ENCODE measurements at regions not wholly inside any gene's neighbourhood (a gene's known extent, or its start where the extent isn't known, plus 50 kb on each side); places are given as distances from the start of the nearest gene placed in this dataset.
"Not testable (repeated sequence)": the region's sequence is repeated elsewhere in the genome, so short reads cannot be mapped to it uniquely, and the experiment has no call there.

- no peak for DNase-seq
These were observed 330.3 kb downstream of the CAAP1 start for GRCh38 chr9:26562338-26562737.

- no peak for DNase-seq
These were observed 330.7 kb downstream of the CAAP1 start for GRCh38 chr9:26561928-26562327.

GRCh38 chr9:26559506-26559905 is 333.1 kb downstream of the CAAP1 start:
- DNase-seq = no peak

- no peak for DNase-seq
These were observed 340.6 kb downstream of the CAAP1 start for GRCh38 chr9:26551971-26552370.

- no peak for DNase-seq
These were observed 341.2 kb downstream of the CAAP1 start for GRCh38 chr9:26551451-26551850.

GRCh38 chr9:26548781-26549290 is 343.8 kb downstream of the CAAP1 start:
- no peak for DNase-seq

GRCh38 chr9:26539867-26540493 is 352.6 kb downstream of the CAAP1 start:
- DNase-seq = no peak

GRCh38 chr9:26537211-26537610 is 355.4 kb downstream of the CAAP1 start:
- DNase-seq = no peak

GRCh38 chr9:26535151-26535550 is 357.5 kb downstream of the CAAP1 start:
- DNase-seq = no peak

GRCh38 chr9:26530841-26531240 is 361.8 kb downstream of the CAAP1 start:
- no peak for DNase-seq

GRCh38 chr9:26527931-26528330 is 364.7 kb downstream of the CAAP1 start:
- no peak for DNase-seq

GRCh38 chr9:26524267-26524666 is 368.3 kb downstream of the CAAP1 start:
- no peak for DNase-seq

- no peak for DNase-seq
These were observed 369.0 kb downstream of the CAAP1 start for GRCh38 chr9:26523577-26523976.

GRCh38 chr9:26520141-26520540 is 372.5 kb downstream of the CAAP1 start:
- no peak for DNase-seq

- no peak for DNase-seq
These were observed 375.7 kb downstream of the CAAP1 start for GRCh38 chr9:26516773-26517343.

GRCh38 chr9:26513730-26514129 is 378.9 kb downstream of the CAAP1 start:
- no peak for DNase-seq

- no peak for DNase-seq
These were observed 382.5 kb downstream of the CAAP1 start for GRCh38 chr9:26510137-26510536.

GRCh38 chr9:26508897-26509296 is 383.7 kb downstream of the CAAP1 start:
- DNase-seq = no peak

GRCh38 chr9:26504057-26504456 is 388.5 kb downstream of the CAAP1 start:
- DNase-seq = no peak

- DNase-seq = no peak
These were observed 390.3 kb downstream of the CAAP1 start for GRCh38 chr9:26502311-26502710.

GRCh38 chr9:26500471-26500870 is 392.1 kb downstream of the CAAP1 start:
- no peak for DNase-seq

GRCh38 chr9:26492608-26493521 is 399.7 kb downstream of the CAAP1 start:
- DNase-seq = not testable (repeated sequence)

- DNase-seq = not testable (repeated sequence)
These were observed 400.5 kb downstream of the CAAP1 start for GRCh38 chr9:26491922-26492607.

Data from DMS153 (cell line).